Body of pancreas (tissue), 4 donors: ENCODE measurements at regions not wholly inside any gene's neighbourhood (a gene's known extent, or its start where the extent isn't known, plus 50 kb on each side); places are given as distances from the start of the nearest gene placed in this dataset.

Experiments used
- ATAC-seq: fragments of 150-250 bp; one replicate; pipeline ENCODE4 v1.9.1; 2016
- DNase-seq, 4 donors: peaks; one replicate each; pipeline ENCODE4 v3.0.0-alpha.2; 2019
- H3K27ac ChIP-seq, 4 donors: fragments of 200-600 bp; sonication (generic); 1 replicate in 3 of 4; 2 replicates in 1 of 4; pipeline versions ENCODE4 v1.5.1 to v1.6.1; 2016 to 2019; ENCODE audit warnings: mild to moderate bottlenecking in 1 of 4, mixed read lengths in 1 of 4, moderate library complexity in 1 of 4
- H3K27me3 ChIP-seq, 2 donors: fragments of 200-600 bp; sonication (generic); one replicate each; pipeline ENCODE4 v1.6.0; 2016; ENCODE audit warnings: mild to moderate bottlenecking in 1 of 2
- H3K36me3 ChIP-seq, 2 donors: fragments of 200-600 bp; sonication (generic); replicated peaks in 1 of 2; 2 replicates each; pipeline ENCODE4 v1.5.1; 2016; ENCODE audit warnings: low read depth in 2 of 2; ENCODE audit not compliant: insufficient read depth in 1 of 2
- H3K4me1 ChIP-seq: fragments of 200-600 bp; sonication (generic); one replicate; pipeline ENCODE4 v1.6.0; 2016
- H3K4me3 ChIP-seq, 2 donors: fragments of 200-600 bp; sonication (generic); 1 replicate in 1 of 2; 2 replicates in 1 of 2; pipeline ENCODE4 v1.5.1; 2016 to 2019
- H3K9me3 ChIP-seq, 3 donors: fragments of 200-600 bp; sonication (generic); 1 replicate in 2 of 3; 2 replicates in 1 of 3; pipeline ENCODE4 v1.5.1; 2016
- CTCF ChIP-seq, 7 experiments: fragments of 450-650 bp in 4 of 7; fragments of 200-600 bp in 3 of 7; sonication (generic) in 3 of 7; IDR thresholded peaks; one replicate each; pipeline ENCODE4 v1.5.1; 2016 to 2019; ENCODE audit warnings: antibody characterized with exemption in 7 of 7
- POLR2A ChIP-seq, 3 donors: fragments of 450-650 bp; IDR thresholded peaks; one replicate each; pipeline ENCODE4 v1.6.1; 2016; ENCODE audit warnings: antibody characterized with exemption in 3 of 3, mild to moderate bottlenecking in 2 of 3
- WGBS, 2 donors: methylation state at CpG; one replicate each; pipeline ENCODE4 v1.1.5; 2017; 5-methylcytosine and 5-hydroxymethylcytosine counted together
- intact Hi-C: fragments of 100-400 bp; cut with DNase I; formaldehyde crosslinking; loops from one replicate; pipeline ENCODE4 v1.15.1; 2023

- Histone ChIP-seq H3K4me1 (peaks cover 17% of the 10 kb centered on the region), H3K4me3 (no peak overlapping the region), H3K27ac (no peak overlapping the region), H3K27me3 (no peaks in the 10 kb centered on the region), H3K9me3 (no peaks in the 10 kb centered on the region), H3K36me3 (no peaks in the 10 kb centered on the region)
- ATAC-seq (peak; percentile 58), DNase-seq (no peak)
- WGBS, 2 donors, result 14 to 23% methylated on average over 2 of the region's 2 CpGs
- TF ChIP-seq CTCF (IDR thresholded peaks at IDR 0.05) (no peak), POLR2A (IDR thresholded peaks at IDR 0.05) (no peak)
- intact Hi-C loops, result no loop called here
These were observed 485.8 kb downstream of the NTRK2 start for GRCh38 chr9:85155352-85155751.

- Histone ChIP-seq H3K9me3 (no peaks in the 10 kb centered on the region), H3K36me3 (no peaks in the 10 kb centered on the region), H3K27me3 (no peaks in the 10 kb centered on the region), H3K4me3 (no peak overlapping the region), H3K27ac (no peak overlapping the region), H3K4me1 (peaks cover 13% of the 10 kb centered on the region)
- intact Hi-C loops, result no loop called here
- no peak for TF ChIP-seq CTCF (IDR thresholded peaks at IDR 0.05)
- no peak for DNase-seq
- 92 to 93% methylated on average over 5 of the region's 5 CpGs for WGBS, 2 donors
- ATAC-seq, result no peak
These were observed 482.2 kb downstream of the NTRK2 start for GRCh38 chr9:85151741-85152140.

- WGBS, 2 donors, result 49 to 51% methylated on average over 3 of the region's 3 CpGs
- no peaks in the 10 kb centered on the region for H3K36me3 ChIP-seq
- peaks cover 12% of the 10 kb centered on the region for H3K4me1 ChIP-seq
- no peaks in the 10 kb centered on the region for H3K9me3 ChIP-seq
- DNase-seq, result no peak
- no peak overlapping the region for H3K27ac ChIP-seq
- ATAC-seq, result no peak
- no peak overlapping the region for H3K4me3 ChIP-seq
- intact Hi-C loops, result no loop called here
- H3K27me3 ChIP-seq, result no peaks in the 10 kb centered on the region
- no peak for TF ChIP-seq POLR2A (IDR thresholded peaks at IDR 0.05)
- TF ChIP-seq CTCF (IDR thresholded peaks at IDR 0.05), result no peak
These were observed 481.6 kb downstream of the NTRK2 start for GRCh38 chr9:85151162-85151561.

DNA sequence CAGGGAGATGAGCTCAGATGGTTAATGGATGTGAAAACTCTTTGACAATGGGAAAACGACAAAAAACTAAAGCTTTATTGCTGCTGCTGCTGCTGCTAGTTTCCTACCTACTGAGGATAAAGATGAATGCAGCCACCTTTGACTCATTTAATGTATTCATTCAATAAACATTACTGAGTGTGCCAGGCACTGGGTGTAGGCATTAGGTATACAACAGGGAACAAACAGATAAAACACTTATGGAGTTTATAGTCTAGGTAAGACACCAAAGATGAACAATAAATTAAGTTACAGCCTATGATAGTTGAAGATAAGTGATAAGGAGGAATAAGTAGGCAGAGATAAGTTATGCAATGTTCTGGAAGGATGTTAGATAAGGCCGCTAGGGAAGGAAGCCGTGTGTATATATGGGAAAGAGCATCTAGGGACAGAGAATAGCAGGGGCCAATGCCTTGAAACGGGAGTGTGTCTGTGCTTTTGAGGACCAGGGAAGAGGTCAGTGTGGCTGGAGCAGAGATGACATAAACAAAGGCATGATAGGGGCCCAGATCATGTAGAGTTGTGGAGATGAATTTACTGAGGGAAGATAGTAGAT lies 477.6 kb downstream of the NTRK2 start:
- ATAC-seq (no peak), DNase-seq (no peak)
- TF ChIP-seq CTCF (IDR thresholded peaks at IDR 0.05) (no peak), POLR2A (IDR thresholded peaks at IDR 0.05) (no peak)
- no peaks in the 10 kb centered on the region for H3K36me3 ChIP-seq
- 46 to 77% methylated on average over 4 of the region's 4 CpGs for WGBS, 2 donors
- intact Hi-C loops, result no loop called here
- H3K27ac ChIP-seq, result no peak overlapping the region
- H3K4me3 ChIP-seq, result no peak overlapping the region
- H3K9me3 ChIP-seq, result no peaks in the 10 kb centered on the region
- no peaks in the 10 kb centered on the region for H3K4me1 ChIP-seq
- H3K27me3 ChIP-seq, result no peaks in the 10 kb centered on the region

DNA sequence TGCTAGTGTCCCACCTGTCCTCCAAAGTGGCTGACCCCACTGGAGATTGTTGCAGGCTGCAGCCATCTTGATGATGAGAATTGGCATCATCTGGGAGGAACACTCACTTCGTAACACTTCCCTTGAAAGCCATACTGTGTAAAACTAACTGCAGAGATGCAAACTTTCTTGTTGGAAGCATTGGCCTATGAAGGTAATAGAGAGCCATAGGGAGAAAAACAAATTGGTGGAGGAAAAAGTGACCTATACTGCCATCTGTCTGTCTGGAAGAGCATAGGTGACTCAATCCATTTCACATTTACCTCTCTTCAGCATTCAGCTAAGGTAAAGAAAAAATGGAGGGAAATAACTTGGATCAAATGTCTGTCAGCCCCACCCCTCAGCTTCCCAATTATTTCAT lies 473.4 kb downstream of the NTRK2 start:
- intact Hi-C loops, result no loop called here
- TF ChIP-seq POLR2A (IDR thresholded peaks at IDR 0.05) (no peak), CTCF (IDR thresholded peaks at IDR 0.05) (peak in 6 of 7 experiments; percentile 27 to 59 (median 49))
- DNase-seq (no peak), ATAC-seq (no peak)
- no peak overlapping the region for H3K4me3 ChIP-seq
- no peak overlapping the region for H3K27ac ChIP-seq
- no peaks in the 10 kb centered on the region for H3K4me1 ChIP-seq
- H3K36me3 ChIP-seq, result no peaks in the 10 kb centered on the region
- 81 to 100% methylated on average over 1 of the region's 1 CpG for WGBS, 2 donors
- H3K27me3 ChIP-seq, result no peaks in the 10 kb centered on the region
- H3K9me3 ChIP-seq, result no peaks in the 10 kb centered on the region
